GM12873 (cell line): ENCODE measurements at regions not wholly inside any gene's neighbourhood (a gene's known extent, or its start where the extent isn't known, plus 50 kb on each side); places are given as distances from the start of the nearest gene placed in this dataset.

Experiments
- CTCF ChIP-seq: IDR thresholded peaks from 2 replicates; pipeline ENCODE4 v1.5.1; 2012; ENCODE audit warnings: low read depth, mild to moderate bottlenecking, moderate library complexity, low read length, control low read depth; ENCODE audit not compliant: insufficient read depth; ENCODE audit errors: missing control alignments

GRCh38 chr10:44435196-44435595 lies 50.3 kb upstream of the CXCL12 start:
- no peak for TF ChIP-seq CTCF

GRCh38 chr10:44436240-44436639 lies 51.3 kb upstream of the CXCL12 start:
- TF ChIP-seq CTCF, result no peak

GRCh38 chr10:44437840-44438511 lies 53.1 kb upstream of the CXCL12 start:
- TF ChIP-seq CTCF, result no peak

GRCh38 chr10:44439239-44439957 lies 54.5 kb upstream of the CXCL12 start:
- TF ChIP-seq CTCF, result no peak

- no peak for TF ChIP-seq CTCF
Measured at GRCh38 chr10:44439958-44440244, 55.0 kb upstream of the CXCL12 start.

- peak; percentile 33 for TF ChIP-seq CTCF
Measured at GRCh38 chr10:44457259-44457658, 72.4 kb upstream of the CXCL12 start.

- no peak for TF ChIP-seq CTCF
Measured at GRCh38 chr10:44458671-44459413, 73.9 kb upstream of the CXCL12 start.
